ENCODE measurements at regions not wholly inside any gene's neighbourhood (a gene's known extent, or its start where the extent isn't known, plus 50 kb on each side); places are given as distances from the start of the nearest gene placed in this dataset.

- no peaks in the 10 kb centered on the region for H3K9me3 ChIP-seq
- no peak overlapping the region for H3K27ac ChIP-seq
- no peak for ATAC-seq
- TF ChIP-seq POLR2A (IDR thresholded peaks at IDR 0.05) (no peak), CTCF (IDR thresholded peaks at IDR 0.05 in 4 of 5, conservative IDR thresholded peaks at IDR 0.05 in 1 of 5) (no peak)
- no peak for DNase-seq
- in situ Hi-C loops (cut with MboI; ENCODE audit: low sequenced_read_pairs in 4 of 4) (no loop called here), intact Hi-C loops (cut with DNase I; ENCODE audit: low total_unique reads) (no loop called here)
- H3K4me3 ChIP-seq, result no peak overlapping the region
- H3K36me3 ChIP-seq, result no peaks in the 10 kb centered on the region
- H3K4me1 ChIP-seq, result no peaks in the 10 kb centered on the region
- peaks cover 0 to 13% (median 4%) of the 10 kb centered on the region in 3 donors for H3K27me3 ChIP-seq
Measured at GRCh38 chr11:116390963-116391362, 381.8 kb downstream of the BUD13 start.

DNA sequence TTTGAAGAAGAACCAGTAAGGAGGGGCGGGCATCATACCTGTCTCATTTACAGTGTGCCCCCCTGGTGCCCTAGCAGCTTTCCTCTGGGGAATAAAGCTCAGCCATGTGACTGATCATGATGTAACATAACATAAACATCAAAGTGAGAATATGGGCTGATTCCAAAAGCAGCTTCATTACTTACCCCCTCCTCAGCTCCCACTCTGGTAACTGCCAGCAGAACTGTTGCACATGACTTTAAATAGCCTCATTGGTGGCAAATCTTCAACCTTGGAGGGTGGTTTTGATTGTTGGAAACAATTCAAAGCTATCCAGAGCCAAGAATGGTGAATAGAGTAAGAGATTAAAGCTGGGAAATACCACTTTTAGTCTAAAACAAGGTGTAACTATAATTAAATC lies 384.6 kb downstream of the BUD13 start:
- intact Hi-C loops (cut with DNase I; ENCODE audit: low total_unique reads) (no loop called here), in situ Hi-C loops (cut with MboI; ENCODE audit: low sequenced_read_pairs in 4 of 4) (no loop called here)
- H3K27ac ChIP-seq, result no peak overlapping the region
- no peaks in the 10 kb centered on the region for H3K36me3 ChIP-seq
- H3K4me3 ChIP-seq, result no peak overlapping the region
- peaks cover 0 to 4% (median under 1%) of the 10 kb centered on the region in 3 donors for H3K27me3 ChIP-seq
- H3K4me1 ChIP-seq, result no peaks in the 10 kb centered on the region
- DNase-seq (no peak), ATAC-seq (no peak)
- TF ChIP-seq CTCF (IDR thresholded peaks at IDR 0.05 in 4 of 5, conservative IDR thresholded peaks at IDR 0.05 in 1 of 5), result no peak
- TF ChIP-seq POLR2A (IDR thresholded peaks at IDR 0.05), result no peak
- H3K9me3 ChIP-seq, result no peaks in the 10 kb centered on the region

- ATAC-seq (no peak), DNase-seq (no peak)
- Histone ChIP-seq H3K4me1 (no peaks in the 10 kb centered on the region), H3K27ac (no peak overlapping the region), H3K9me3 (no peaks in the 10 kb centered on the region), H3K36me3 (no peaks in the 10 kb centered on the region), H3K4me3 (no peak overlapping the region), H3K27me3 (peaks cover 0 to 4% (median 0%) of the 10 kb centered on the region in 3 donors)
- no peak for TF ChIP-seq POLR2A (IDR thresholded peaks at IDR 0.05)
- TF ChIP-seq CTCF (IDR thresholded peaks at IDR 0.05 in 4 of 5, conservative IDR thresholded peaks at IDR 0.05 in 1 of 5), result no peak
- in situ Hi-C loops (cut with MboI; ENCODE audit: low sequenced_read_pairs in 4 of 4), result no loop called here
- intact Hi-C loops (cut with DNase I; ENCODE audit: low total_unique reads), result no loop called here
Measured at GRCh38 chr11:116387641-116388040, 385.1 kb downstream of the BUD13 start.

- Histone ChIP-seq H3K36me3 (no peaks in the 10 kb centered on the region), H3K4me3 (no peak overlapping the region), H3K9me3 (no peaks in the 10 kb centered on the region), H3K27me3 (peaks cover 0 to 2% (median 0%) of the 10 kb centered on the region in 3 donors), H3K27ac (no peak overlapping the region), H3K4me1 (no peaks in the 10 kb centered on the region)
- TF ChIP-seq CTCF (IDR thresholded peaks at IDR 0.05 in 4 of 5, conservative IDR thresholded peaks at IDR 0.05 in 1 of 5) (no peak), POLR2A (IDR thresholded peaks at IDR 0.05) (no peak)
- no peak for DNase-seq
- in situ Hi-C loops (cut with MboI; ENCODE audit: low sequenced_read_pairs in 4 of 4) (no loop called here), intact Hi-C loops (cut with DNase I; ENCODE audit: low total_unique reads) (no loop called here)
- ATAC-seq, result no peak
Measured at GRCh38 chr11:116386118-116386699, 386.6 kb downstream of the BUD13 start.

DNA sequence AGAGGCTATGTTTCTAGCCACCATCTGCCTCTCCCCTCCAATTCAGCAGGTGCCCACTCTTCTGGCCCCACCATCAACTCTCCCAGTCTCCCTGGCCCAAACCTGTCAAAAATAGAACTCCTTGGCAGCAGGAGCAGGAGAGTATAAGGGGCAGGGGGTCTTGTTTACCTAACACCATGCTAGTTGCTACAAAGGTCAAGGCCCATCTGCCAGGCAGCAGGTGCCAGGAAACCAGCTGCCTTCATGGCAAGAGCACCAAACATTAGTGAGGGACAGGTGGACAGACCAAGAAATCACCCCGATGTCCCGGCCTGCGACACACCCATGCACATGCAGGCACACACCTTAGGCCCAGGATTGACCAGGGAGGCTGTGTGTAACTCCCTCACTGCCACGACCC lies 387.9 kb downstream of the BUD13 start:
- no peak overlapping the region for H3K4me3 ChIP-seq
- no peaks in the 10 kb centered on the region for H3K4me1 ChIP-seq
- ATAC-seq (no peak), DNase-seq (no peak)
- peaks cover 0 to 2% (median 0%) of the 10 kb centered on the region in 3 donors for H3K27me3 ChIP-seq
- intact Hi-C loops (cut with DNase I; ENCODE audit: low total_unique reads), result no loop called here
- no peak overlapping the region for H3K27ac ChIP-seq
- no peaks in the 10 kb centered on the region for H3K9me3 ChIP-seq
- in situ Hi-C loops (cut with MboI; ENCODE audit: low sequenced_read_pairs in 4 of 4), result no loop called here
- H3K36me3 ChIP-seq, result no peaks in the 10 kb centered on the region
- TF ChIP-seq POLR2A (IDR thresholded peaks at IDR 0.05) (no peak), CTCF (IDR thresholded peaks at IDR 0.05 in 4 of 5, conservative IDR thresholded peaks at IDR 0.05 in 1 of 5) (no peak)

Data from gastrocnemius medialis (tissue), 4 donors.